Common myeloid progenitor, CD34-positive (primary cell): ENCODE measurements at regions not wholly inside any gene's neighbourhood (a gene's known extent, or its start where the extent isn't known, plus 50 kb on each side); places are given as distances from the start of the nearest gene placed in this dataset.
A peak's percentile ranks its signal among the peaks of the same experiment; 100 is the strongest.

Experiments used
- CTCF ChIA-PET: fragments of 350-600 bp; sonication (Branson Sonifier 250); formaldehyde crosslinking; loops from one replicate; lab custom pipeline; 2021; ENCODE audit warnings: antibody characterized with exemption; lab: Charles Lee
- POLR2A ChIA-PET: fragments of 350-600 bp; sonication (Branson Sonifier 250); formaldehyde crosslinking; loops from one replicate; lab custom pipeline; 2021; ENCODE audit warnings: antibody characterized with exemption; lab: Charles Lee
- DNase-seq, 3 donors: peaks; one replicate each; pipeline versions ENCODE4 v3.0.0 to v3.0.0-alpha.2; 2013
- H3K27ac ChIP-seq, 2 experiments: 1 replicate in 1 of 2; 2 replicates in 1 of 2; pipeline ENCODE4 v1.7.0; 2013; ENCODE audit warnings: inconsistent platforms in 2 of 2, low read length in 2 of 2, mild to moderate bottlenecking in 2 of 2, low read depth in 1 of 2, moderate library complexity in 1 of 2; ENCODE audit not compliant: severe bottlenecking in 2 of 2, insufficient read depth in 1 of 2, poor library complexity in 1 of 2
- H3K27me3 ChIP-seq, 5 experiments: replicated peaks in 2 of 5; 1 replicate in 3 of 5; 2 replicates in 2 of 5; pipeline versions ENCODE4 v1.6.1 to v1.7.0; 2013; ENCODE audit warnings: low read length in 4 of 5, mild to moderate bottlenecking in 2 of 5, moderate library complexity in 2 of 5, inconsistent platforms in 1 of 5; ENCODE audit not compliant: insufficient read depth in 5 of 5, control insufficient read depth in 4 of 5
- H3K36me3 ChIP-seq, 4 experiments: 1 replicate in 2 of 4; 2 replicates in 2 of 4; pipeline versions ENCODE4 v1.6.1 to v1.7.0; 2013; ENCODE audit warnings: low read length in 3 of 4, control low read depth in 1 of 4, mild to moderate bottlenecking in 1 of 4; ENCODE audit not compliant: control insufficient read depth in 4 of 4, insufficient read depth in 4 of 4
- H3K4me1 ChIP-seq, 4 experiments: 1 replicate in 3 of 4; 2 replicates in 1 of 4; pipeline versions ENCODE4 v1.6.1 to v1.7.1; 2013; ENCODE audit warnings: low read length in 3 of 4, mild to moderate bottlenecking in 3 of 4, control low read depth in 1 of 4, inconsistent platforms in 1 of 4, moderate library complexity in 1 of 4; ENCODE audit not compliant: control insufficient read depth in 4 of 4, insufficient read depth in 4 of 4; ENCODE audit errors: control extremely low read depth in 1 of 4
- H3K4me3 ChIP-seq, 7 experiments: 1 replicate in 4 of 7; 2 replicates in 3 of 7; pipeline versions ENCODE4 v1.5.1 to v1.7.0; 2013; ENCODE audit warnings: mild to moderate bottlenecking in 7 of 7, low read length in 6 of 7, moderate library complexity in 6 of 7, inconsistent platforms in 2 of 7, low read depth in 2 of 7, control low read depth in 1 of 7; ENCODE audit not compliant: insufficient read depth in 4 of 7, control insufficient read depth in 1 of 7; ENCODE audit errors: extremely low read depth in 1 of 7
- H3K9me3 ChIP-seq, 5 experiments: 1 replicate in 4 of 5; 2 replicates in 1 of 5; pipeline versions ENCODE4 v1.6.1 to v1.7.1; 2013; ENCODE audit warnings: low read length in 4 of 5, mild to moderate bottlenecking in 2 of 5, inconsistent platforms in 1 of 5, low read depth in 1 of 5, moderate library complexity in 1 of 5; ENCODE audit not compliant: control insufficient read depth in 4 of 5, insufficient read depth in 2 of 5; ENCODE audit errors: control extremely low read depth in 1 of 5
- WGBS: methylation state at CpG from one replicate; pipeline ENCODE4 v1.1.5; 2013; ENCODE audit not compliant: insufficient coverage; 5-methylcytosine and 5-hydroxymethylcytosine counted together

GRCh38 chr1:61627365-61627764 lies 97.6 kb downstream of the TM2D1 start:
- WGBS, result 100% methylated on average over 1 of the region's 2 CpGs
- H3K36me3 ChIP-seq, result no peaks in the 10 kb centered on the region
- H3K4me3 ChIP-seq, result no peak overlapping the region

GRCh38 chr1:61626816-61627215 lies 98.1 kb downstream of the TM2D1 start:
- DNase-seq, result no peak
- no peak overlapping the region for H3K4me3 ChIP-seq
- no peaks in the 10 kb centered on the region for H3K27me3 ChIP-seq
- CTCF ChIA-PET, result no interaction called here
- H3K36me3 ChIP-seq, result no peaks in the 10 kb centered on the region
- H3K27ac ChIP-seq, result no peak overlapping the region
- POLR2A ChIA-PET, result no interaction called here
- 100% methylated on average over 1 of the region's 2 CpGs for WGBS
- no peaks in the 10 kb centered on the region for H3K4me1 ChIP-seq
- H3K9me3 ChIP-seq, result no peaks in the 10 kb centered on the region

More at GRCh38 chr1:61627365-61627764, 97.6 kb downstream of the TM2D1 start:
- Histone ChIP-seq H3K27ac (no peak overlapping the region), H3K9me3 (no peaks in the 10 kb centered on the region), H3K4me1 (no peaks in the 10 kb centered on the region), H3K27me3 (no peaks in the 10 kb centered on the region)
- ChIA-PET POLR2A (no interaction called here), CTCF (no interaction called here)
- DNase-seq, result no peak

GRCh38 chr1:61623852-61624251 lies 101.1 kb downstream of the TM2D1 start:
- H3K27me3 ChIP-seq, result no peaks in the 10 kb centered on the region

GRCh38 chr1:61620536-61620935 lies 104.4 kb downstream of the TM2D1 start:
- Histone ChIP-seq H3K4me3 (no peak overlapping the region), H3K4me1 (peaks cover 0 to 6% (median 0%) of the 10 kb centered on the region in 4 experiments), H3K36me3 (no peaks in the 10 kb centered on the region), H3K9me3 (no peaks in the 10 kb centered on the region), H3K27me3 (no peaks in the 10 kb centered on the region), H3K27ac (no peak overlapping the region)
- ChIA-PET CTCF (interaction anchor here (1.2 to 1.4 kb wide), 2 partner anchors 12 to 19 kb away, joined by 3 to 4 read pairs; no protein-coding TSS in a partner anchor), POLR2A (no interaction called here)
- WGBS, result 100% methylated on average over 2 of the region's 5 CpGs
- DNase-seq, result peak in 1 of 3 donors; percentile 26

More at GRCh38 chr1:61623852-61624251, 101.1 kb downstream of the TM2D1 start:
- Histone ChIP-seq H3K4me1 (peaks cover 0 to 2% (median 0%) of the 10 kb centered on the region in 4 experiments), H3K36me3 (no peaks in the 10 kb centered on the region), H3K4me3 (no peak overlapping the region), H3K9me3 (no peaks in the 10 kb centered on the region), H3K27ac (no peak overlapping the region)
- DNase-seq, result no peak
- POLR2A ChIA-PET, result no interaction called here
- WGBS, result 100% methylated on average over 1 of the region's 2 CpGs
- CTCF ChIA-PET, result no interaction called here

- WGBS, result 100% methylated on average over 5 of the region's 7 CpGs
- Histone ChIP-seq H3K9me3 (no peaks in the 10 kb centered on the region), H3K4me3 (no peak overlapping the region), H3K36me3 (no peaks in the 10 kb centered on the region), H3K27me3 (no peaks in the 10 kb centered on the region), H3K27ac (no peak overlapping the region), H3K4me1 (peaks cover 0 to 6% (median 0%) of the 10 kb centered on the region in 4 experiments)
- ChIA-PET POLR2A (no interaction called here), CTCF (interaction anchor here (0.7 kb wide), 1 partner anchor 23 kb away, joined by 3 read pairs; no protein-coding TSS in a partner anchor)
- no peak for DNase-seq
Measured at GRCh38 chr1:61618755-61619154, 106.2 kb downstream of the TM2D1 start.

GRCh38 chr1:61618193-61618592 lies 106.7 kb downstream of the TM2D1 start:
- no peak for DNase-seq
- 100% methylated on average over 2 of the region's 2 CpGs for whole genome bisulfite sequencing
- H3K4me3 ChIP-seq, result no peak overlapping the region
- no peaks in the 10 kb centered on the region for H3K27me3 ChIP-seq
- no peak overlapping the region for H3K27ac ChIP-seq
- no peaks in the 10 kb centered on the region for H3K36me3 ChIP-seq
- no peaks in the 10 kb centered on the region for H3K9me3 ChIP-seq
- ChIA-PET POLR2A (no interaction called here), CTCF (interaction anchor here (0.9 kb wide), 1 partner anchor 16 kb away, joined by 3 read pairs; no protein-coding TSS in a partner anchor)
- H3K4me1 ChIP-seq, result peaks cover 0 to 6% (median 0%) of the 10 kb centered on the region in 4 experiments

GRCh38 chr1:61616830-61617229 lies 108.1 kb downstream of the TM2D1 start:
- H3K36me3 ChIP-seq, result no peaks in the 10 kb centered on the region
- CTCF ChIA-PET, result no interaction called here
- POLR2A ChIA-PET, result no interaction called here
- WGBS, result 100% methylated on average over 3 of the region's 3 CpGs
- no peak overlapping the region for H3K4me3 ChIP-seq
- no peak overlapping the region for H3K27ac ChIP-seq
- peaks cover 0 to 17% (median 9%) of the 10 kb centered on the region in 4 experiments for H3K4me1 ChIP-seq
- no peaks in the 10 kb centered on the region for H3K9me3 ChIP-seq
- no peaks in the 10 kb centered on the region for H3K27me3 ChIP-seq
- no peak for DNase-seq
